ENCODE measurements at regions not wholly inside any gene's neighbourhood (a gene's known extent, or its start where the extent isn't known, plus 50 kb on each side); places are given as distances from the start of the nearest gene placed in this dataset.

DNA sequence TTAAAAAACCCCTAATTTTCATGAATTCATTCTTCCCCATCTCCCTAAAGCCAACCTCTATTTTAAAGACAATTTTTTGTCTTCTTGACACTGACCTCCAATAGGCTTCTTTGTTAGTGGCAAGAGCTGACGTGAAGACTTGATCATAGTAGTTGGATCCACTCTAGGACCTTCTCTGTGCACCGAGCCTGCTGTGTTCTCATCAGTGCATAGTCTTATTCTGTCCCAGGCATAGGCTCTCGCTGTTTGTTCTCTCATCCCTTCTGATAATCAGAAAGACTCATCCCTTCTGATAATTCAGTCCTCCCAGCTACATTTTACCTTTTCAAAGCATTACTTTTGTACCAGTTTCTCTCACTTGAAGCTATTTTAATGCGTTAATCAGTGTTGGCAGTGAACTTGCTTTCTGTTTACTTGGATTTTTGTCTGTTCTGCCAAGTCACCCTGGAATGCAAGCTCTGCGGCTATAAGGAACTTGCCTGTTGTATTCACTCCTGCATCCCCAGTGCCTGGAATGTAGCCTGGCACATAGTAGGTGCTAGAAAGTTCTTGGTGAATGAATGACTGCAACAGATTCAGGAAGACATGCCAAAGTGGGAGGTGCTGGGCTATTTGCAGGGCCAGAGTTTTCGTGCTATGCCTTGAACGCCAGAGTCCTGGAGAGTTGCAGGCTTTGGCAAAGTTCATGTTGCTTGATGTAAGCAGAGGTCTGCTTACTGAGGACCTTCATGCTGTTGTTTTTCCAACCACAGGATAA is 147.6 kb upstream of the MPHOSPH6 start:
- TF ChIP-seq POLR2AphosphoS5 (IDR thresholded peaks at IDR 0.05) (no peak), EP300 (IDR thresholded peaks at IDR 0.05) (no peak)
- TF ChIP-seq, protein P1, sequence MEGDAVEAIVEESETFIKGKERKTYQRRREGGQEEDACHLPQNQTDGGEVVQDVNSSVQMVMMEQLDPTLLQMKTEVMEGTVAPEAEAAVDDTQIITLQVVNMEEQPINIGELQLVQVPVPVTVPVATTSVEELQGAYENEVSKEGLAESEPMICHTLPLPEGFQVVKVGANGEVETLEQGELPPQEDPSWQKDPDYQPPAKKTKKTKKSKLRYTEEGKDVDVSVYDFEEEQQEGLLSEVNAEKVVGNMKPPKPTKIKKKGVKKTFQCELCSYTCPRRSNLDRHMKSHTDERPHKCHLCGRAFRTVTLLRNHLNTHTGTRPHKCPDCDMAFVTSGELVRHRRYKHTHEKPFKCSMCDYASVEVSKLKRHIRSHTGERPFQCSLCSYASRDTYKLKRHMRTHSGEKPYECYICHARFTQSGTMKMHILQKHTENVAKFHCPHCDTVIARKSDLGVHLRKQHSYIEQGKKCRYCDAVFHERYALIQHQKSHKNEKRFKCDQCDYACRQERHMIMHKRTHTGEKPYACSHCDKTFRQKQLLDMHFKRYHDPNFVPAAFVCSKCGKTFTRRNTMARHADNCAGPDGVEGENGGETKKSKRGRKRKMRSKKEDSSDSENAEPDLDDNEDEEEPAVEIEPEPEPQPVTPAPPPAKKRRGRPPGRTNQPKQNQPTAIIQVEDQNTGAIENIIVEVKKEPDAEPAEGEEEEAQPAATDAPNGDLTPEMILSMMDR (IDR thresholded peaks at IDR 0.05): no peak

All from suprapubic skin (tissue), 4 donors.